HG03521 (cell line): ENCODE measurements at regions not wholly inside any gene's neighbourhood (a gene's known extent, or its start where the extent isn't known, plus 50 kb on each side); places are given as distances from the start of the nearest gene placed in this dataset.

Source experiments
- ATAC-seq: cut with Tn5 transposase; IDR thresholded peaks from one replicate; pipeline ENCODE4 v1.9.1; 2021; ENCODE audit warnings: mild to moderate bottlenecking, moderate library complexity; ENCODE audit not compliant: unreplicated experiment

- no peak for ATAC-seq
Observed at GRCh38 chr4:58216461-58216860, 1106.3 kb upstream of the IGFBP7 start.

- no peak for ATAC-seq
Observed at GRCh38 chr4:58214376-58214775, 1104.2 kb upstream of the IGFBP7 start.

DNA sequence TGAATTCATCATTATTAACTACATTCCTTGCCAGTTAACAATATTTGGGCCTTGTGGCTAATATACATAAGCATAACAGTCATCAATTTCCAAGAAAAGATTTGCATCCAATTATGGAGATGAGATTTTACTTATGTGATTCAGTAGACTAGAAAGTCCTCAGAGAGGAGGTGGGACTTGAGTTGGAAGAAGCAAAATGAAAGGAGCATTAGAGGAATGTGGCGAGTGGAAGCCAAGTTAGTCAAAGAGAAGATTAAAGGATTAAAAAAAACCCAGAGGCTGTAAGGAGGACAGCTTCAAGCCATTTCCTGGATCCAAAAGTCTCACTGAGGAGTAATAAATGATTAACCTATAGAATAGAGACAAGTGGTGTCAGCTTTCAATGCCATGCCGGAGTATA is 1099.4 kb upstream of the IGFBP7 start:
- no peak for ATAC-seq

- no peak for ATAC-seq
Observed at GRCh38 chr4:58209001-58209400, 1098.8 kb upstream of the IGFBP7 start.

DNA sequence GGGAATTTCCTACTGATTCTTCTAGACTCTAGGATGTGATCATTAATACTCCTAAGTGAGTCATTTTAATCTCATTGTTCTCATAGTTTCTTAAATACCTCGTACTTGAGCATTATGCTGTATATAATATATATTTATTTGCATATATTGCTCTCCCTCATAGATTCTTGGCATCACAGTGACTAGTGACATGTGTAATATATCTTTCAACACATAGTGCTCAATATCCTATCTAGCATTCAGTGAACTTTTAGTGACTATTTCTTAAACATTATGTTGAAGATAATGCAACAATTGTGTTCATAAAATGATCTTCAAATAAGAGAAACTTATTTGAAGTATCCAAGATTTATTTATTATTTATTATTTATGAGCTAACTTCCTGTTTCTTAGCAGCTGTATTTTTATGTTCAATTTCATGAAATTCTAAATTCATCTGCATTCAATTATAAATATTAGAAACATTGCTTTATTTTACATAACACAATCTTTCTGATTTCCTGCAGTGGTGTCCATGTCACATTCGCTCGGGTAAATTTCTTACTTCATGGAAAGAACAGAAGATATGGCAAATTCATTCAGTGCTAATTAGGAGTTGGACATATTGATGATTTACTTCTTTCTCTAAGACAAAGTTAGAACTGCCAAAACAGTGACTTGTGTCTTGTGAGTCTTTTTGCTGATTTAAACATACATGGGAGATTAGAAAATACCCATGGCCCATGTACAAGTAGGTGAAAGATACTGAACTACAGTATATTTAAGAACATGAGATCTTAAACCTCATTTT is 1095.5 kb upstream of the IGFBP7 start:
- no peak for ATAC-seq

DNA sequence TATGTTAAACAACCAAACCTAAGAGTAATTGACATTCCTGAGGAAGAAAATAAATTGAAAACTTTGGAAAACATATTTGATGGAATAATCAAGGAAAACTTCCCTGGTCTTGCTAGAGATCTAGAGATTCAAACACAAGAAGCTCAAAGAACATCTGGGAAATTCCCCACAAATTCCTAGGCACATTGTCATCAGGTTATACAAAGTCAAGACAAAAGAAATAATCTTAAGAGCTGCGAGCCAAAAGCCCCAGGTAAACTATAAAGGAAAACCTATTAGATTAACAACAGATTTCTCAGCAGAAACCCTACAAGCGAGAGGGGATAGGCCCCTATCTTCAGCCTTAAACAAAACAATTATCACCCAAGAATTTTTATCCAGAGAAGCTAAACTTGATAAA is 1082.0 kb upstream of the IGFBP7 start:
- no peak for ATAC-seq

DNA sequence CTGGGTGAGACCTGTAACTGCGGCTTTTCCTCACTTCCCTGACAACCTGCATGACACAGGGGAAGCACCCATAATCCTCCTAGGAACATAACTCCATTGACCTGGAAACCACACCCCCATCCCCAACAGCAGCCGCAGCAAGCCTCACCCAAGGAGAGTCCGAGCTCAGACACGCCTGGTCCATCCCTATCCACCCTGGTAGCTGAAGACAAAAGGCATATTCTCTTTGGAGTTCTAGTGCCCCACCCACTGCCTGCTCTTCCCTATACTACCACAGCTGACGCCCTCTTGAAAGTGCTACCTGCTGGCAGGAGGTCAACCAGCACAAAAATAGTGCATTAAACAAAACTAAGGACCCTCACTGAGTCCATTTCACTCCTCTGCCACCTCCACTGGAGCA is 1080.9 kb upstream of the IGFBP7 start:
- ATAC-seq: no peak

DNA sequence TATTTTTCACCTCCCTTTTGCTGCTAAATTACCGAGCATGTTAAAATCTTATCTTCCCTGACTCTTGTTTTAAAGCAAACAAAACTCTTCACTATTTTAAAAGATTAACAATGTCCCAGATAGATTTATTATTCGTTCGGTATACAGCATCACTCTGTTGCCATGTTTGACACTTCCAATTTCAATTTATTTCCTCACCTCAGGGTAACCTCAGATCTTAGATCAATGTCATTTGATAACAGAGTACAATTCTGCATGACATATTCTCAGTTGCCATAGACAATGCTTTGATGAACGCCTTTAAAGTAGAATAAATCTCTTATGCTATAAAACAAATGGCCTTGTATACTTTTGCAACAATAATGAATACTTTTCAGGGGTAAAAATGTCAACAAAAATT is 1078.1 kb upstream of the IGFBP7 start:
- ATAC-seq: no peak

GRCh38 chr4:58175024-58175423 is 1064.8 kb upstream of the IGFBP7 start:
- ATAC-seq: no peak

DNA sequence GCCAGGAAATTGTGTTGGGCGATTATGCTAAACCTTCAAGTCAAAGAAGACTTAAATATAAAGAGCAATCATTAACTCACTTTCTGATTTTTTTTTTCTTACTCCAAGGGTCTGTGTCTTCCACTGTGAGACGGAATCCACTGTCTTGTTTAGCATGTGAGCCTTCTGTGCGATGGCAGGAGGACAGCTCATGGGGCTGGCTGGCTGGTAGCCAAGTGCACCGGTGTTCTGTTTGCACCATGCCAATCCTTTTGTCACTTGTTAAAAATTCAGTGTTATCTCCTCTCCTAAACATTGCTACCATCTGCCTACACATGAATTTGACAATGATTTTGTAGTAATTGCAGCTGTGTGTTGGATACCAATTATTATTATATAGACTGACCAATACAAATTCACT is 1056.3 kb upstream of the IGFBP7 start:
- ATAC-seq: no peak

DNA sequence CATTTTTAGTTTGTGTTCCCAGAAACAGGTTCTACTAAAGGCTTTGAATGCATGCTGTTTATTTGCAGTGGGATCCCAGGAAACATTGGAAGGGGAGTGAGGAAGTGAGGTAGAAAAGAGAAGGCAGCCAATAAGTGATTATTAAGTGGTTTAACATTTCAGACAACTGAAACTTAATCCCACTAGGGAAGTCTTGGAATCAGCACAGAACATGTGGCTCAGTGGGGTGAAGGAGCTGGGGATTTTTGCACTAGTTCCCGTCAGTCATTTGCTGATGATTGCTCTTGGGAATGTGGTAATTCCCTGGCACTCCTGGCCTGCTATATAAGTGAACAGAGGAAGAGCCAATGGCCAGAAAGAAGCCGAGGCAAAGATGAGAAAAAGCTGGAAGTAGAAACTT is 1053.0 kb upstream of the IGFBP7 start:
- no peak for ATAC-seq

- ATAC-seq: no peak
Observed at GRCh38 chr4:58149404-58150085, 1039.4 kb upstream of the IGFBP7 start.

- ATAC-seq: no peak
Observed at GRCh38 chr4:58144721-58145120, 1034.5 kb upstream of the IGFBP7 start.

DNA sequence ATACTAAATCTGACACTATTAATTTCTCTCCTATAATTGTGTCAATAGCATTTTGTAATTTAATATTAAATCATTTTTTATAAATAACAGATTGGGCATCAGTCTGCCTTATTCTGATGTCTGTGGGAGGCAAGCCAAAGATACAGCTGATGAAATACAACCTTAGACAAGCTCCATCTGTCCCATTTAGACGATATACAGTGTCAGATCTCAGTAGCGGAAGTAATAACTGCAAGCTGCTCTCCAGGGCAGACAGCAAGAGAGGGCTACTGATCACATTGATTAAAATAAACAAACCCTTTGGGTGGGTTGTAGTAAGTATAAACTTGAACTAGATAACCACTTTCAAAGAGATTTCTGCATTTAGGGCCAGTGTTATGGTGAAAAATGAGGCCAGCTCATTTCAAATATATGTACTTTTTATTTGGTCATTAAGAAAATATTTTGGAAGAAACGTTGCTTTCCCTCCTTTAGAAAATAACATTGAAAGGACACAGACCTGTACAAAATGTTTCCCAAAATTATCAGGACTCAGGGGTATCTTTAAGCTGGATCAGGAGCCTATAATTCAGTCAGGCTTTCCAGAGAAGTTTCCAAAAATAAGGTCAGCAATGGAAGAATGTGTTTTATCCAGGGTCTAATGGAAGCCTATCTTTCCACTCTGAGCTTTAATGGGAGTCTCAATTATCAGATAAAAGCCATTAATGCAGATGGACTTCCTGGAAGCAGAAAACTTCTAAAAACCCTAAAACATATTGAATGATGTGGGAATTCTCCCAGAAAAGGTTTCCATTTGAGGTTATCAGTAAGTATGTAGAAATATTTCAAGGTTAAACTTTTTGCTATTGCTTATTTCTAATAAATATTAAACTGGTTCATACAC is 1028.8 kb upstream of the IGFBP7 start:
- ATAC-seq: no peak

DNA sequence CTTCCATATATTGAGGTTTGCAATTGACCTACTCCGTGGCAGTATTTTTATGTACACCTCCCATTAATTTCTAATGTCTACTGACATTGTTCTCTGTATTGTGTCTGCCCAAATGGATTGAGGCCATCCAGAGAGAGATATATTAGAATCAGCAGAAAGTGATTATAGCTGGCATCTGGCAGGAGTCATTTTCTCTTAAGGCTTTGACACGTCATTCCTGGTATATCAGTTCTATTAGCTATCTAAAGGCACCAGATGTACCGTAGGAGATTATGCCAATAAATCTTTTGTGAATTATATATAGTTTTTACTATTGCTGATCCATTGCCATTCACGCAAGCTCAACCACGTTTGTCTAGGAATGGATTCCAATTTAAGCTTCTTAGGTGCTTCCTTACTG is 1026.4 kb upstream of the IGFBP7 start:
- no peak for ATAC-seq

GRCh38 chr4:58127680-58128079 is 1017.5 kb upstream of the IGFBP7 start:
- ATAC-seq: no peak

GRCh38 chr4:58119298-58119697 is 1009.1 kb upstream of the IGFBP7 start:
- no peak for ATAC-seq

DNA sequence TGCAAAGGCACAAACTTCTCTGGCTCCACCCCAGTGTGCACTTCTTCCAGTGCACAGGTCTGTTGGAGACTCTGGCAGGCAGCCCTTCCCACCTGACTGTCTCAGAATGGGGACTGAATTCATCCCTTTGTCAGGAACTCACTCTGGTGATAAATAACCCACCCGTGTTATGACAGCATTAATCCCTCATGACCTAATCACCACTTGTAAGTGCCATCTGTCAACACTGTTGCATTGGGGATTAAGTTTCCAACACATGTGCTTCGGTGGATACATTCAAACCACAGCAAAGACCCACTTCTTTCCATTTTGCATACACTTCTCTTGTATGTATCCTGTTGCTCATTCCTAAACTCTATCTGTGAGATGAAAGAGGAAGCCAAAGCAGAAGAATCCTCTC is 1002.9 kb upstream of the IGFBP7 start:
- ATAC-seq: no peak

GRCh38 chr4:58111818-58112217 is 1001.6 kb upstream of the IGFBP7 start:
- no peak for ATAC-seq

- ATAC-seq: no peak
Observed at GRCh38 chr4:58093352-58093751, 983.2 kb upstream of the IGFBP7 start.

GRCh38 chr4:58090539-58090938 is 980.4 kb upstream of the IGFBP7 start:
- ATAC-seq: no peak

DNA sequence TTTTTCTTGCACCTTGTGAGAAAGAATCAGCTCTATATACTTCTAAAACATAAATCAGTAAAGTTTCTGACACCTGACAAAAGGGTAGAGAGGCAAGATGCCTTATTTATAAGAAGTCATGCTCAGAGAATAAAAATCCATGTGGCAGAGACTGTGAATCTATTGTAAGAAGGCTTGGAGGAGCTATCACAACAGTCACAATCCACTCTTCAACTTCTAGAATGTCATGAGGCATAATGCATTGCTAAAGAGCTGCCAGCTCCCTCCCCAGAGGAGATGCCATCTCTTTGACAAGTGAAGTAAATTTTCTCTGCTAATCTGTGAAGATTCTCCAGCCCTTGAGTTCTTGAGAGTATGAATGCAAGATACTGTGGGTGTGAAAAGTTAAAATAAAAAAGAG is 971.2 kb upstream of the IGFBP7 start:
- ATAC-seq: no peak
